GM12873 (cell line): ENCODE measurements at regions not wholly inside any gene's neighbourhood (a gene's known extent, or its start where the extent isn't known, plus 50 kb on each side); places are given as distances from the start of the nearest gene placed in this dataset.

ENCODE experiments used
- CTCF ChIP-seq: IDR thresholded peaks from 2 replicates; pipeline ENCODE4 v1.5.1; 2012; ENCODE audit warnings: low read depth, mild to moderate bottlenecking, moderate library complexity, low read length, control low read depth; ENCODE audit not compliant: insufficient read depth; ENCODE audit errors: missing control alignments

GRCh38 chr12:128123096-128123495, 143.9 kb upstream of the TMEM132C start:
- TF ChIP-seq CTCF: no peak

GRCh38 chr12:128131955-128132354, 135.0 kb upstream of the TMEM132C start:
- no peak for TF ChIP-seq CTCF

- TF ChIP-seq CTCF: no peak
Measured at GRCh38 chr12:128133321-128134073, 133.5 kb upstream of the TMEM132C start.

- TF ChIP-seq CTCF: no peak
Measured at GRCh38 chr12:128137140-128137539, 129.8 kb upstream of the TMEM132C start.

GRCh38 chr12:128138125-128138524, 128.8 kb upstream of the TMEM132C start:
- TF ChIP-seq CTCF: no peak

- no peak for TF ChIP-seq CTCF
Measured at GRCh38 chr12:128140551-128140950, 126.4 kb upstream of the TMEM132C start.

GRCh38 chr12:128150961-128151360, 116.0 kb upstream of the TMEM132C start:
- no peak for TF ChIP-seq CTCF
